ENCODE measurements at regions not wholly inside any gene's neighbourhood (a gene's known extent, or its start where the extent isn't known, plus 50 kb on each side); places are given as distances from the start of the nearest gene placed in this dataset.

- DNase-seq (ENCODE audit: low read depth in 2 of 2, low spot score in 1 of 2) = no peak
These were observed 1066.2 kb downstream of the TDRD15 start for GRCh38 chr2:22189893-22190480.

- no peak for DNase-seq (ENCODE audit: low read depth in 2 of 2, low spot score in 1 of 2)
These were observed 1070.5 kb downstream of the TDRD15 start for GRCh38 chr2:22194218-22194617.

GRCh38 chr2:22196806-22197205 is 1073.0 kb downstream of the TDRD15 start:
- DNase-seq (ENCODE audit: low read depth in 2 of 2, low spot score in 1 of 2) = no peak

- no peak for DNase-seq (ENCODE audit: low read depth in 2 of 2, low spot score in 1 of 2)
These were observed 1074.9 kb downstream of the TDRD15 start for GRCh38 chr2:22198381-22199283.

GRCh38 chr2:22199994-22200393 is 1076.2 kb downstream of the TDRD15 start:
- no peak for DNase-seq (ENCODE audit: low read depth in 2 of 2, low spot score in 1 of 2)

- no peak for DNase-seq (ENCODE audit: low read depth in 2 of 2, low spot score in 1 of 2)
These were observed 1085.8 kb downstream of the TDRD15 start for GRCh38 chr2:22209545-22209944.

- DNase-seq (ENCODE audit: low read depth in 2 of 2, low spot score in 1 of 2) = no peak
These were observed 1089.5 kb downstream of the TDRD15 start for GRCh38 chr2:22213237-22213636.

GRCh38 chr2:22215517-22215916 is 1091.7 kb downstream of the TDRD15 start:
- DNase-seq (ENCODE audit: low read depth in 2 of 2, low spot score in 1 of 2) = no peak

GRCh38 chr2:22217881-22218280 is 1094.1 kb downstream of the TDRD15 start:
- DNase-seq (ENCODE audit: low read depth in 2 of 2, low spot score in 1 of 2) = no peak

- no peak for DNase-seq (ENCODE audit: low read depth in 2 of 2, low spot score in 1 of 2)
These were observed 1097.2 kb downstream of the TDRD15 start for GRCh38 chr2:22221006-22221405.

- no peak for DNase-seq (ENCODE audit: low read depth in 2 of 2, low spot score in 1 of 2)
These were observed 1115.2 kb downstream of the TDRD15 start for GRCh38 chr2:22238967-22239366.

GRCh38 chr2:22247466-22247865 is 1123.7 kb downstream of the TDRD15 start:
- no peak for DNase-seq (ENCODE audit: low read depth in 2 of 2, low spot score in 1 of 2)

GRCh38 chr2:22248851-22249250 is 1125.1 kb downstream of the TDRD15 start:
- no peak for DNase-seq (ENCODE audit: low read depth in 2 of 2, low spot score in 1 of 2)

GRCh38 chr2:22253171-22253570 is 1129.4 kb downstream of the TDRD15 start:
- no peak for DNase-seq (ENCODE audit: low read depth in 2 of 2, low spot score in 1 of 2)

- DNase-seq (ENCODE audit: low read depth in 2 of 2, low spot score in 1 of 2) = no peak
These were observed 1123.8 kb upstream of the KLHL29 start for GRCh38 chr2:22261165-22261564.

- DNase-seq (ENCODE audit: low read depth in 2 of 2, low spot score in 1 of 2) = no peak
These were observed 1114.6 kb upstream of the KLHL29 start for GRCh38 chr2:22270341-22270740.

- no peak for DNase-seq (ENCODE audit: low read depth in 2 of 2, low spot score in 1 of 2)
These were observed 1111.1 kb upstream of the KLHL29 start for GRCh38 chr2:22273853-22274252.

- DNase-seq (ENCODE audit: low read depth in 2 of 2, low spot score in 1 of 2) = no peak
These were observed 1110.3 kb upstream of the KLHL29 start for GRCh38 chr2:22274661-22275060.

GRCh38 chr2:22276696-22277095 is 1108.3 kb upstream of the KLHL29 start:
- no peak for DNase-seq (ENCODE audit: low read depth in 2 of 2, low spot score in 1 of 2)

- no peak for DNase-seq (ENCODE audit: low read depth in 2 of 2, low spot score in 1 of 2)
These were observed 1105.4 kb upstream of the KLHL29 start for GRCh38 chr2:22279541-22279940.

- DNase-seq (ENCODE audit: low read depth in 2 of 2, low spot score in 1 of 2) = no peak
These were observed 1103.9 kb upstream of the KLHL29 start for GRCh38 chr2:22281033-22281432.

- DNase-seq (ENCODE audit: low read depth in 2 of 2, low spot score in 1 of 2) = no peak
These were observed 1102.8 kb upstream of the KLHL29 start for GRCh38 chr2:22282220-22282619.

- no peak for DNase-seq (ENCODE audit: low read depth in 2 of 2, low spot score in 1 of 2)
These were observed 1102.1 kb upstream of the KLHL29 start for GRCh38 chr2:22282916-22283315.
